Omental fat pad (tissue), 3 donors: ENCODE measurements at regions not wholly inside any gene's neighbourhood (a gene's known extent, or its start where the extent isn't known, plus 50 kb on each side); places are given as distances from the start of the nearest gene placed in this dataset.
A peak's percentile ranks its signal among the peaks of the same experiment; 100 is the strongest.

Source experiments
- ATAC-seq: fragments of 150-250 bp; one replicate; pipeline ENCODE4 v1.9.1; 2016; ENCODE audit warnings: mild to moderate bottlenecking, moderate library complexity; ENCODE audit not compliant: low FRiP score
- DNase-seq: peaks from one replicate; pipeline ENCODE4 v3.0.0-alpha.2; 2019; ENCODE audit warnings: low spot score
- CTCF ChIP-seq, 3 donors: fragments of 450-650 bp; IDR thresholded peaks; one replicate each; pipeline ENCODE4 v1.5.1; 2016 to 2017; ENCODE audit warnings: antibody characterized with exemption in 3 of 3, mild to moderate bottlenecking in 3 of 3, moderate library complexity in 2 of 3

DNA sequence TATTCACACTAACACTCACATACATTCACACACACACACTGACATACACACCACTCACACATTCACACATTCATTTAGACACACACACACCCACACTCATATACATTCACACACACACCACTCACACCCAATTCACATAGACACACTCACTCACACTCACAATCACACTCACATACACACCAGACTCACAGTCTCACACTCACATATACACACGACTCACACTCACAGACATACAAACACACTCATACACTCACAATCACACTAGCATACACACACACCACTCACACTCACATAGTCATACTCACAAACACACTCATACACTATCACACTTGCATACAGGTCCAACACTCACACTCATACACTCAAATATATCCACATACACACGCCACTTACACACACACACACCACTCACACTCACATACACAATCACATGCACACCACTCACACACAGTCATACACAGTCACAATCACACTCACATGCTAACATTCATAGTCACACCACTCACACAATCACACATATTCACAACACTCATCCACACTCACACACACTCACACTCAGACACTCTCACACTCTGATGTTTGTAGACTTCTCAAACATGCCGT lies 312.6 kb downstream of the SFMBT2 start:
- ATAC-seq (no peak), DNase-seq (no peak)
- TF ChIP-seq CTCF (IDR thresholded peaks at IDR 0.05) = no peak

- DNase-seq (no peak), ATAC-seq (no peak)
- no peak for TF ChIP-seq CTCF (IDR thresholded peaks at IDR 0.05)
Observed at GRCh38 chr10:7094781-7095180, 316.1 kb downstream of the SFMBT2 start.

- TF ChIP-seq CTCF (IDR thresholded peaks at IDR 0.05) = no peak
- DNase-seq = no peak
- ATAC-seq = no peak
Observed at GRCh38 chr10:7093368-7093767, 317.5 kb downstream of the SFMBT2 start.

DNA sequence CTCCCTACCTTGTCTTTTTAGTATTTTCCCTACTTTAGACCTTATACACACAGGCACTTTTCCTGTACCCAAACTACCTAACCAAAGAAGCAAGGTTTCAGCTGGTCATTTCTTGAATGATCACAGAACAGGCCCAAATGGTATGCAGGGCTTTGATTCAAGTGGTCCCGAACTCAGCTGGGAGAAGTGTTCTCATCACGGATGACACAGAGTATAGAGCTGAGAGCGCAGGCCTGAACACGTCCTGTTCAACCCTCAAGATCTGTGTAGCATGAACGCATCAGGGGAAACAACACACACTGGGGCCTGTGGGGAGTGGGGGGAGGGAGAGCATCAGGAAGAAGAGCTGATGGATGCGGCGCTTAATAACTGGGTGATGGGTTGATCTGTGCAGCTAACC lies 318.2 kb downstream of the SFMBT2 start:
- TF ChIP-seq CTCF (IDR thresholded peaks at IDR 0.05) = no peak
- no peak for ATAC-seq
- no peak for DNase-seq

DNA sequence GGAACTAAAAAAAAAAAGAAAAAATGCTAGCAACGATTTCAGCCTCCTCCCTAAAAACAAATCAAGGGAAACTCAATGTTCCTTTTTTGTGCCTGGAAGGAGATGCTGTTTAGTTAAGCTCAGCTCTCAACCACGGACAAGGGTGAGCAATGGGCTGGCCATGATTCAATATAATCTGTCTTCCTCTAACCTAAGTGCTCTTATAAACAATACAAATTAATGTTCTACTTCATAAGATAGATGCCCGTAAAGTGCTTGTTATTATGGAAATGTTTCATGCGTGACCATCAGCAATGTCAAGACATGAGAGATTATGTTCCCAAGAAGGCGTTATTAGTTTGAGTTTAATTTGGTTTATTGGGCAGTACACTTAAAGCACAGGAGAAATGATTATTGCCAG lies 320.3 kb downstream of the SFMBT2 start:
- no peak for TF ChIP-seq CTCF (IDR thresholded peaks at IDR 0.05)
- DNase-seq (no peak), ATAC-seq (peak; percentile 54)

DNA sequence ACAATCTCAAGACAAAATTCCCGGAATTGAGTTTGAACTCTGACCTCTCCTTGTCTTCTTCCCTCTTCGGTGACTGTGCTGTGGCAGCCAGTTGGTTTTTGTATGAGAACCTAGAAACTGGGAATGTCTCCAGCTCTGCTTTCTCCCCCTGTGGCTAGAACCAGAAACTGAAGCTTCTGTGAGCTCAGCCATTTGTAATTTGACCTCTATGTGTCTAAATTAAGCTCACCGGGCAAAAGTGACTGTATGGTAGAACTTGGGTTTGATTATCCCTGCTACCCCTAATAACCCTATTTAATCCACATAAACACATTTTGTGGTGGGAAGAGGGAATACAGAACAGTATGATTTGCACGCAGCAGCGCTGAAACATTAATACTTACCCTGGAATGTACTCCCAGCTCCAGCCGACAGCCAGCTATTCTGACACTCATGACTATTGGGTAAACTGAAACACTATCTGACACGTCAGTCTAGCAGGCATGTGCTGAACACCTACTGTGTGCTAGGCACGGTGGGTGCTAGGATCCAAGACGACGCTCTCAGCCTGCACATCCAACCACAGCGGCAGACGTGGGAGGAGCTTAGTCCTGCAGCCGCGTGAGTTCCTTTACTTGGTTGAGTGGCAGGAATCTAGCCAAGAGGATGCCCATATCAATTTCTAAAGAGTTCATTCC lies 324.8 kb downstream of the SFMBT2 start:
- DNase-seq (no peak), ATAC-seq (no peak)

More for the DNA sequence above, 324.8 kb downstream of the SFMBT2 start:
- TF ChIP-seq CTCF (IDR thresholded peaks at IDR 0.05) = no peak
